Body of pancreas (tissue), 4 donors: ENCODE measurements at regions not wholly inside any gene's neighbourhood (a gene's known extent, or its start where the extent isn't known, plus 50 kb on each side); places are given as distances from the start of the nearest gene placed in this dataset.

Experiments used
- ATAC-seq: fragments of 150-250 bp; one replicate; pipeline ENCODE4 v1.9.1; 2016
- DNase-seq, 4 donors: peaks; one replicate each; pipeline ENCODE4 v3.0.0-alpha.2; 2019
- H3K27ac ChIP-seq, 4 donors: fragments of 200-600 bp; sonication (generic); 1 replicate in 3 of 4; 2 replicates in 1 of 4; pipeline versions ENCODE4 v1.5.1 to v1.6.1; 2016 to 2019; ENCODE audit warnings: mild to moderate bottlenecking in 1 of 4, mixed read lengths in 1 of 4, moderate library complexity in 1 of 4
- H3K27me3 ChIP-seq, 2 donors: fragments of 200-600 bp; sonication (generic); one replicate each; pipeline ENCODE4 v1.6.0; 2016; ENCODE audit warnings: mild to moderate bottlenecking in 1 of 2
- H3K36me3 ChIP-seq, 2 donors: fragments of 200-600 bp; sonication (generic); replicated peaks in 1 of 2; 2 replicates each; pipeline ENCODE4 v1.5.1; 2016; ENCODE audit warnings: low read depth in 2 of 2; ENCODE audit not compliant: insufficient read depth in 1 of 2
- H3K4me1 ChIP-seq: fragments of 200-600 bp; sonication (generic); one replicate; pipeline ENCODE4 v1.6.0; 2016
- H3K4me3 ChIP-seq, 2 donors: fragments of 200-600 bp; sonication (generic); 1 replicate in 1 of 2; 2 replicates in 1 of 2; pipeline ENCODE4 v1.5.1; 2016 to 2019
- H3K9me3 ChIP-seq, 3 donors: fragments of 200-600 bp; sonication (generic); 1 replicate in 2 of 3; 2 replicates in 1 of 3; pipeline ENCODE4 v1.5.1; 2016
- POLR2A ChIP-seq, 3 donors: fragments of 450-650 bp; IDR thresholded peaks; one replicate each; pipeline ENCODE4 v1.6.1; 2016; ENCODE audit warnings: antibody characterized with exemption in 3 of 3, mild to moderate bottlenecking in 2 of 3
- WGBS, 2 donors: methylation state at CpG; one replicate each; pipeline ENCODE4 v1.1.5; 2017; 5-methylcytosine and 5-hydroxymethylcytosine counted together
- intact Hi-C: fragments of 100-400 bp; cut with DNase I; formaldehyde crosslinking; loops from one replicate; pipeline ENCODE4 v1.15.1; 2023
- TF ChIP-seq, protein P1 (sequence below), 7 experiments: fragments of 450-650 bp in 4 of 7; fragments of 200-600 bp in 3 of 7; sonication (generic) in 3 of 7; IDR thresholded peaks; one replicate each; pipeline ENCODE4 v1.5.1; 2016 to 2019; ENCODE audit warnings: antibody characterized with exemption in 7 of 7

DNA sequence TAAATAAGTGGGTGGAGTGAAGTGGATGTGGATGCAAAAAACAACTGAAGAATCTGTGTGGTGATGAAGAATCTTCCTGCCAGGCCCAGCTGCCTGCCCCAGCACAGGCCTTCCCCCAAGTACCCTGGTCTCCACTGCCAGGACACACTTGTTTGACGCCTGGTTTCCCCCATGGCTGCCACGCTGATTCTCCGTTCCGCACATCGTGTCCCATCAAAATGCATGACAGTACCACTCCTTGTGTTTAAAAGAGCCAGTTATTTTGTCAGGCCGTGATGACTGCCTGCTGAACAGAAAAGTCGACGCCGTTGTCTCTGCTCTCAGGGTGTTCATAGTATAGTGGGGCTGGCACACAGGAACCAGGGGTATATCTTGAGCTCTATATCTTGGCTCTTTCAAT is 50.3 kb upstream of the KYNU start:
- Histone ChIP-seq H3K27me3 (no peaks in the 10 kb centered on the region), H3K9me3 (no peaks in the 10 kb centered on the region), H3K36me3 (no peaks in the 10 kb centered on the region), H3K27ac (no peak overlapping the region), H3K4me3 (no peak overlapping the region), H3K4me1 (no peaks in the 10 kb centered on the region)
- DNase-seq (no peak), ATAC-seq (no peak)
- no peak for TF ChIP-seq POLR2A (IDR thresholded peaks at IDR 0.05)
- WGBS, 2 donors: 89% methylated on average over 9 of the region's 9 CpGs
- intact Hi-C loops: no loop called here

GRCh38 chr2:142825861-142826260 is 51.6 kb upstream of the KYNU start:
- H3K27ac ChIP-seq: no peak overlapping the region
- H3K4me1 ChIP-seq: no peaks in the 10 kb centered on the region
- TF ChIP-seq, protein P1, sequence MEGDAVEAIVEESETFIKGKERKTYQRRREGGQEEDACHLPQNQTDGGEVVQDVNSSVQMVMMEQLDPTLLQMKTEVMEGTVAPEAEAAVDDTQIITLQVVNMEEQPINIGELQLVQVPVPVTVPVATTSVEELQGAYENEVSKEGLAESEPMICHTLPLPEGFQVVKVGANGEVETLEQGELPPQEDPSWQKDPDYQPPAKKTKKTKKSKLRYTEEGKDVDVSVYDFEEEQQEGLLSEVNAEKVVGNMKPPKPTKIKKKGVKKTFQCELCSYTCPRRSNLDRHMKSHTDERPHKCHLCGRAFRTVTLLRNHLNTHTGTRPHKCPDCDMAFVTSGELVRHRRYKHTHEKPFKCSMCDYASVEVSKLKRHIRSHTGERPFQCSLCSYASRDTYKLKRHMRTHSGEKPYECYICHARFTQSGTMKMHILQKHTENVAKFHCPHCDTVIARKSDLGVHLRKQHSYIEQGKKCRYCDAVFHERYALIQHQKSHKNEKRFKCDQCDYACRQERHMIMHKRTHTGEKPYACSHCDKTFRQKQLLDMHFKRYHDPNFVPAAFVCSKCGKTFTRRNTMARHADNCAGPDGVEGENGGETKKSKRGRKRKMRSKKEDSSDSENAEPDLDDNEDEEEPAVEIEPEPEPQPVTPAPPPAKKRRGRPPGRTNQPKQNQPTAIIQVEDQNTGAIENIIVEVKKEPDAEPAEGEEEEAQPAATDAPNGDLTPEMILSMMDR (IDR thresholded peaks at IDR 0.05): no peak
- no peak for TF ChIP-seq POLR2A (IDR thresholded peaks at IDR 0.05)
- H3K27me3 ChIP-seq: no peaks in the 10 kb centered on the region
- DNase-seq (no peak), ATAC-seq (no peak)
- no peak overlapping the region for H3K4me3 ChIP-seq
- H3K9me3 ChIP-seq: no peaks in the 10 kb centered on the region
- intact Hi-C loops: no loop called here
- 40 to 61% methylated on average over 2 of the region's 2 CpGs for WGBS, 2 donors
- H3K36me3 ChIP-seq: no peaks in the 10 kb centered on the region

- Histone ChIP-seq H3K9me3 (no peaks in the 10 kb centered on the region), H3K4me1 (no peaks in the 10 kb centered on the region), H3K4me3 (no peak overlapping the region), H3K27ac (no peak overlapping the region), H3K36me3 (no peaks in the 10 kb centered on the region), H3K27me3 (no peaks in the 10 kb centered on the region)
- intact Hi-C loops: no loop called here
- WGBS, 2 donors: 69 to 73% methylated on average over 1 of the region's 1 CpG
- ATAC-seq (no peak), DNase-seq (no peak)
- TF ChIP-seq, protein P1 (IDR thresholded peaks at IDR 0.05): no peak
Observed at GRCh38 chr2:142824756-142825155, 52.7 kb upstream of the KYNU start.

GRCh38 chr2:142822190-142822589 is 55.3 kb upstream of the KYNU start:
- intact Hi-C loops: no loop called here
- Histone ChIP-seq H3K36me3 (no peaks in the 10 kb centered on the region), H3K27me3 (no peaks in the 10 kb centered on the region), H3K27ac (no peak overlapping the region), H3K9me3 (no peaks in the 10 kb centered on the region), H3K4me1 (no peaks in the 10 kb centered on the region), H3K4me3 (no peak overlapping the region)
- ATAC-seq (no peak), DNase-seq (no peak)
- no peak for TF ChIP-seq POLR2A (IDR thresholded peaks at IDR 0.05)
- TF ChIP-seq, protein P1 (IDR thresholded peaks at IDR 0.05): no peak
- WGBS, 2 donors: 38 to 41% methylated on average over 3 of the region's 3 CpGs

GRCh38 chr2:142819411-142819810 is 58.1 kb upstream of the KYNU start:
- intact Hi-C loops: no loop called here
- H3K4me1 ChIP-seq: no peaks in the 10 kb centered on the region
- TF ChIP-seq, protein P1 (IDR thresholded peaks at IDR 0.05): no peak
- no peak for TF ChIP-seq POLR2A (IDR thresholded peaks at IDR 0.05)
- no peaks in the 10 kb centered on the region for H3K27me3 ChIP-seq
- no peak overlapping the region for H3K27ac ChIP-seq
- no peak overlapping the region for H3K4me3 ChIP-seq
- no peaks in the 10 kb centered on the region for H3K36me3 ChIP-seq
- ATAC-seq: no peak
- DNase-seq: no peak
- WGBS, 2 donors: 70 to 74% methylated on average over 2 of the region's 2 CpGs
- H3K9me3 ChIP-seq: no peaks in the 10 kb centered on the region
